ENCODE measurements at regions not wholly inside any gene's neighbourhood (a gene's known extent, or its start where the extent isn't known, plus 50 kb on each side); places are given as distances from the start of the nearest gene placed in this dataset.

- ChIA-PET POLR2A (no interaction called here), CTCF (no interaction called here)
- Mint-ChIP-seq H3K4me3 (no peak overlapping the region), H3K4me1 (ENCODE audit: low read depth) (peaks cover 23% of the 10 kb centered on the region), H3K36me3 (no peaks in the 10 kb centered on the region), H3K9me3 (no peaks in the 10 kb centered on the region), H3K27ac (no peak overlapping the region), H3K27me3 (peaks cover 10% of the 10 kb centered on the region)
- intact Hi-C loops (cut with micrococcal nuclease), result no loop called here
- no peak for DNase-seq
Measured at GRCh38 chr5:168226012-168226411, 65.4 kb upstream of the WWC1 start.

- CTCF ChIA-PET, result interaction anchor here (1.0 kb wide), 1 partner anchor 113 kb away, joined by 3 read pairs; no protein-coding TSS in a partner anchor
- Mint-ChIP-seq H3K36me3 (no peaks in the 10 kb centered on the region), H3K4me1 (ENCODE audit: low read depth) (peaks cover 23% of the 10 kb centered on the region), H3K9me3 (no peaks in the 10 kb centered on the region), H3K27me3 (peaks cover 14% of the 10 kb centered on the region), H3K27ac (peak overlapping the region; percentile 76), H3K4me3 (peak overlapping the region; percentile 20)
- POLR2A ChIA-PET, result no interaction called here
- DNase-seq, result peak; percentile 31
- intact Hi-C loops (cut with micrococcal nuclease), result no loop called here
Measured at GRCh38 chr5:168227001-168227400, 64.4 kb upstream of the WWC1 start.

- Mint-ChIP-seq H3K4me1 (ENCODE audit: low read depth) (peaks cover 23% of the 10 kb centered on the region), H3K9me3 (no peaks in the 10 kb centered on the region), H3K4me3 (peak overlapping the region; percentile 23), H3K27me3 (peaks cover 14% of the 10 kb centered on the region), H3K27ac (peak overlapping the region; percentile 57), H3K36me3 (no peaks in the 10 kb centered on the region)
- ChIA-PET POLR2A (no interaction called here), CTCF (interaction anchor here (0.9 to 1.1 kb wide), 3 partner anchors 9 to 41 kb away, joined by 3 to 7 read pairs (median 4); no protein-coding TSS in a partner anchor)
- intact Hi-C loops (cut with micrococcal nuclease), result loop anchor here (1.0 kb wide), 3 partner anchors 21 to 182 kb away; no protein-coding TSS in a partner anchor
- peak; percentile 55 for DNase-seq
Measured at GRCh38 chr5:168227973-168228615, 63.4 kb upstream of the WWC1 start.

GRCh38 chr5:168228668-168229067, 62.8 kb upstream of the WWC1 start:
- Mint-ChIP-seq H3K36me3 (no peaks in the 10 kb centered on the region), H3K9me3 (peaks cover 3% of the 10 kb centered on the region), H3K4me1 (ENCODE audit: low read depth) (peaks cover 23% of the 10 kb centered on the region), H3K27ac (peak overlapping the region; percentile 46), H3K27me3 (peaks cover 15% of the 10 kb centered on the region), H3K4me3 (no peak overlapping the region)
- CTCF ChIA-PET, result interaction anchor here (1.1 kb wide), 1 partner anchor 41 kb away, joined by 3 read pairs; no protein-coding TSS in a partner anchor
- DNase-seq, result no peak
- POLR2A ChIA-PET, result no interaction called here
- intact Hi-C loops (cut with micrococcal nuclease), result loop anchor here (1.0 kb wide), 3 partner anchors 21 to 182 kb away; no protein-coding TSS in a partner anchor

- no peak overlapping the region for H3K4me3 Mint-ChIP-seq
- peaks cover 1% of the 10 kb centered on the region for H3K4me1 Mint-ChIP-seq (ENCODE audit: low read depth)
- ChIA-PET POLR2A (no interaction called here), CTCF (no interaction called here)
- no peak overlapping the region for H3K27ac Mint-ChIP-seq
- peaks cover 4% of the 10 kb centered on the region for H3K9me3 Mint-ChIP-seq
- no peaks in the 10 kb centered on the region for H3K36me3 Mint-ChIP-seq
- intact Hi-C loops (cut with micrococcal nuclease), result no loop called here
- peaks cover 14% of the 10 kb centered on the region for H3K27me3 Mint-ChIP-seq
- DNase-seq, result no peak
Measured at GRCh38 chr5:168234133-168234532, 57.3 kb upstream of the WWC1 start.

GRCh38 chr5:168238463-168238862, 53.0 kb upstream of the WWC1 start:
- intact Hi-C loops (cut with micrococcal nuclease), result no loop called here
- ChIA-PET POLR2A (no interaction called here), CTCF (no interaction called here)
- Mint-ChIP-seq H3K9me3 (peaks cover 3% of the 10 kb centered on the region), H3K4me3 (no peak overlapping the region), H3K27me3 (peaks cover 4% of the 10 kb centered on the region), H3K36me3 (no peaks in the 10 kb centered on the region), H3K27ac (no peak overlapping the region), H3K4me1 (ENCODE audit: low read depth) (no peaks in the 10 kb centered on the region)
- DNase-seq, result no peak

GRCh38 chr5:168239325-168239724, 52.1 kb upstream of the WWC1 start:
- intact Hi-C loops (cut with micrococcal nuclease), result no loop called here
- Mint-ChIP-seq H3K9me3 (no peaks in the 10 kb centered on the region), H3K4me1 (ENCODE audit: low read depth) (no peaks in the 10 kb centered on the region), H3K27ac (no peak overlapping the region), H3K4me3 (no peak overlapping the region), H3K36me3 (no peaks in the 10 kb centered on the region), H3K27me3 (peaks cover 2% of the 10 kb centered on the region)
- POLR2A ChIA-PET, result no interaction called here
- CTCF ChIA-PET, result no interaction called here
- DNase-seq, result no peak
